ENCODE measurements at regions not wholly inside any gene's neighbourhood (a gene's known extent, or its start where the extent isn't known, plus 50 kb on each side); places are given as distances from the start of the nearest gene placed in this dataset.

DNA sequence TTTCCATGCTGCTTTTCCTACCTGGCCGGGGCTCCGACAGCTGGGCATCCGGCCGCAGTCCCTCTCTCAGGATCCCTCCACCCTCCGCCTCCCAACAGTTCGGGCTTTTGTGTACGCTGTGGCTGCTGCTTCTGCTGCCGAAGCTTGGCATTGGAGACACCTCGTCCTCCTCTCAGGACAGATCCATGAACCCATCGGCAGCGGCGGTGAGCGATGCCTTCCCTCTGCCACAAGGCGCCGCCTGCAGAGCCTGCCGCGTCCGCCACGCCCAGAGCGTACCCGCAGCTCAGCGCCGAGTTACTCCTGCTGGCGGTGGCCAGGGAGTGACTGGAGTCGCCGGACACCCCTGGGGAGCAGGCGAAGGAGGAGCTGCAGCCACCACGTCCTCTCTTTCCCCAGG lies 2032.8 kb downstream of the TP53TG3F start:
- Histone ChIP-seq H3K4ac (ENCODE audit: low read depth, low read length) (no peak overlapping the region), H3K56ac (ENCODE audit: insufficient read length, low read depth, low read length) (no peak overlapping the region), H2AK5ac (ENCODE audit: insufficient read length, low read length) (no peak overlapping the region), H3K27ac (ENCODE audit: insufficient read length, low read depth, low read length) (no peak overlapping the region), H2BK20ac (ENCODE audit: low read depth, low read length, poor library complexity, severe bottlenecking) (no peak overlapping the region), H4K8ac (replicated peaks; ENCODE audit: insufficient read length, low read depth, low read length) (no peak overlapping the region), H2BK5ac (ENCODE audit: insufficient read length, low read length) (no peak overlapping the region), H2BK12ac (ENCODE audit: insufficient read length, low read depth, low read length) (no peak overlapping the region), H4K5ac (ENCODE audit: insufficient read length, low read depth, low read length) (no peak overlapping the region), H3K4me1 (ENCODE audit: insufficient read depth, low read length) (no peaks in the 10 kb centered on the region), H3K23me2 (ENCODE audit: insufficient read length, low read depth, low read length, poor library complexity, severe bottlenecking) (no peaks in the 10 kb centered on the region), H3K9ac (ENCODE audit: extremely low read depth, insufficient read length, low read length) (no peak overlapping the region), H3T11ph (ENCODE audit: low read length) (no peak overlapping the region), H4K20me1 (ENCODE audit: control insufficient read depth, insufficient read depth, insufficient read length) (no peaks in the 10 kb centered on the region), H3K4me2 (ENCODE audit: insufficient read depth, insufficient read length, low read length) (no peak overlapping the region), H2BK15ac (ENCODE audit: low read depth, low read length) (no peak overlapping the region), H3K79me1 (ENCODE audit: insufficient read depth, low read depth, low read length, poor library complexity, severe bottlenecking) (no peaks in the 10 kb centered on the region), H3K9me3 (ENCODE audit: control insufficient read depth, low read depth, low read length) (peaks cover 62% of the 10 kb centered on the region), H2BK120ac (ENCODE audit: low read depth, low read length, poor library complexity, severe bottlenecking) (no peak overlapping the region), H3K79me2 (ENCODE audit: insufficient read depth, low read length) (no peaks in the 10 kb centered on the region), H3K27me3 (ENCODE audit: insufficient read depth, low read length) (no peaks in the 10 kb centered on the region), H3K14ac (ENCODE audit: insufficient read depth, low read length) (no peak overlapping the region), H2AFZ (ENCODE audit: low read length) (no peak overlapping the region), H3K23ac (ENCODE audit: insufficient read length, low read depth, low read length) (no peak overlapping the region), H4K91ac (ENCODE audit: insufficient read length, low read depth, low read length) (no peak overlapping the region), H3K18ac (ENCODE audit: insufficient read length, low read depth, low read length) (no peak overlapping the region)
- peaks cover 3 to 11% (median 9%) of the 10 kb centered on the region in 3 experiments; a peak in 6 of 7 replicates for H3K36me3 Mint-ChIP-seq (ENCODE audit: insufficient read depth in 1 of 3, low read depth in 3 of 3)
- no peak for DNase-seq
- WGBS (ENCODE audit: extremely low coverage, insufficient read length, low lambda C conversion rate) = no CpG with 5 or more reads among the region's 28 CpGs
- no peaks in the 10 kb centered on the region for H3K4me1 Mint-ChIP-seq
- H3K27ac Mint-ChIP-seq = no peak overlapping the region
- H3K4me3 Mint-ChIP-seq = no peak overlapping the region
- H3K27me3 Mint-ChIP-seq (ENCODE audit: low read depth) = no peaks in the 10 kb centered on the region; the same call in 1 of the 2 replicates
- H3K9me3 Mint-ChIP-seq = peaks cover 81 to 85% of the 10 kb centered on the region in 2 experiments
- TF ChIP-seq, protein P1, sequence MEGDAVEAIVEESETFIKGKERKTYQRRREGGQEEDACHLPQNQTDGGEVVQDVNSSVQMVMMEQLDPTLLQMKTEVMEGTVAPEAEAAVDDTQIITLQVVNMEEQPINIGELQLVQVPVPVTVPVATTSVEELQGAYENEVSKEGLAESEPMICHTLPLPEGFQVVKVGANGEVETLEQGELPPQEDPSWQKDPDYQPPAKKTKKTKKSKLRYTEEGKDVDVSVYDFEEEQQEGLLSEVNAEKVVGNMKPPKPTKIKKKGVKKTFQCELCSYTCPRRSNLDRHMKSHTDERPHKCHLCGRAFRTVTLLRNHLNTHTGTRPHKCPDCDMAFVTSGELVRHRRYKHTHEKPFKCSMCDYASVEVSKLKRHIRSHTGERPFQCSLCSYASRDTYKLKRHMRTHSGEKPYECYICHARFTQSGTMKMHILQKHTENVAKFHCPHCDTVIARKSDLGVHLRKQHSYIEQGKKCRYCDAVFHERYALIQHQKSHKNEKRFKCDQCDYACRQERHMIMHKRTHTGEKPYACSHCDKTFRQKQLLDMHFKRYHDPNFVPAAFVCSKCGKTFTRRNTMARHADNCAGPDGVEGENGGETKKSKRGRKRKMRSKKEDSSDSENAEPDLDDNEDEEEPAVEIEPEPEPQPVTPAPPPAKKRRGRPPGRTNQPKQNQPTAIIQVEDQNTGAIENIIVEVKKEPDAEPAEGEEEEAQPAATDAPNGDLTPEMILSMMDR (conservative IDR thresholded peaks at IDR 0.05) = no peak

Data from H9 (cell line).